Ascending aorta (tissue), 2 donors: ENCODE measurements at regions not wholly inside any gene's neighbourhood (a gene's known extent, or its start where the extent isn't known, plus 50 kb on each side); places are given as distances from the start of the nearest gene placed in this dataset.

ENCODE experiments used
- DNase-seq, 2 donors: peaks; one replicate each; pipeline ENCODE4 v3.0.0-alpha.2; 2019; ENCODE audit warnings: low spot score in 2 of 2
- H3K27ac ChIP-seq, 2 donors: fragments of 200-600 bp; sonication (generic); one replicate each; pipeline ENCODE4 v1.5.1; 2016 to 2017; ENCODE audit warnings: mild to moderate bottlenecking in 1 of 2
- H3K27me3 ChIP-seq: fragments of 200-600 bp; sonication (generic); one replicate; pipeline ENCODE4 v1.5.1; 2017
- H3K36me3 ChIP-seq, 2 donors: fragments of 200-600 bp; sonication (generic); one replicate each; pipeline ENCODE4 v1.5.1; 2016
- H3K4me1 ChIP-seq, 2 donors: fragments of 200-600 bp; sonication (generic); one replicate each; pipeline ENCODE4 v1.5.1; 2016 to 2017; ENCODE audit warnings: mild to moderate bottlenecking in 1 of 2
- H3K4me3 ChIP-seq, 2 donors: fragments of 200-600 bp; sonication (generic); one replicate each; pipeline ENCODE4 v1.5.1; 2016 to 2017; ENCODE audit warnings: mild to moderate bottlenecking in 1 of 2
- H3K9me3 ChIP-seq, 2 donors: fragments of 200-600 bp; sonication (generic); one replicate each; pipeline ENCODE4 v1.5.1; 2016
- intact Hi-C: fragments of 100-400 bp; cut with DNase I; formaldehyde crosslinking; loops from one replicate; pipeline ENCODE4 v1.15.1; 2023
- TF ChIP-seq, protein P1 (sequence below), 3 experiments: fragments of 200-600 bp in 2 of 3; fragments of 450-650 bp in 1 of 3; sonication (generic) in 2 of 3; IDR thresholded peaks; one replicate each; pipeline ENCODE4 v1.5.1; 2016 to 2019; ENCODE audit warnings: antibody characterized with exemption in 3 of 3, mild to moderate bottlenecking in 1 of 3, moderate library complexity in 1 of 3

DNA sequence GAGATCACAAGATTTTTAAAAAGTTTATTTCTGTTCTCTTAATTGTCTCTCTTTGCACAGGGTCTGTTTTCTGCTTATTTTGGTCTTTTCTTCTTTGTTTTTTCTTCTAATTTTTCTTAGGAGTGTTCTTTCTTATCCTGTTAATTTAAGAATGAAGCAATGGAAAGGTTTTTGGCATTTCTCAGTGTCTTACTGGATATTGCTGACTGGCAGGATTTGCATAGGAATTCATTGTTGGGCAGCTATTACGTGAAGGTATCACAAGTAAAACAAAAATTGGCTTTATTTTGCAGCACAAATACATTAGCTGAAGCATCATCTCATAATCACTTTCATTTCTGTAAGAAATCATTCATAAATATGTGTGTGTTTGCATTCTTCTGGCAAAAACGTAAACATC is 566.9 kb upstream of the CDH6 start:
- TF ChIP-seq, protein P1, sequence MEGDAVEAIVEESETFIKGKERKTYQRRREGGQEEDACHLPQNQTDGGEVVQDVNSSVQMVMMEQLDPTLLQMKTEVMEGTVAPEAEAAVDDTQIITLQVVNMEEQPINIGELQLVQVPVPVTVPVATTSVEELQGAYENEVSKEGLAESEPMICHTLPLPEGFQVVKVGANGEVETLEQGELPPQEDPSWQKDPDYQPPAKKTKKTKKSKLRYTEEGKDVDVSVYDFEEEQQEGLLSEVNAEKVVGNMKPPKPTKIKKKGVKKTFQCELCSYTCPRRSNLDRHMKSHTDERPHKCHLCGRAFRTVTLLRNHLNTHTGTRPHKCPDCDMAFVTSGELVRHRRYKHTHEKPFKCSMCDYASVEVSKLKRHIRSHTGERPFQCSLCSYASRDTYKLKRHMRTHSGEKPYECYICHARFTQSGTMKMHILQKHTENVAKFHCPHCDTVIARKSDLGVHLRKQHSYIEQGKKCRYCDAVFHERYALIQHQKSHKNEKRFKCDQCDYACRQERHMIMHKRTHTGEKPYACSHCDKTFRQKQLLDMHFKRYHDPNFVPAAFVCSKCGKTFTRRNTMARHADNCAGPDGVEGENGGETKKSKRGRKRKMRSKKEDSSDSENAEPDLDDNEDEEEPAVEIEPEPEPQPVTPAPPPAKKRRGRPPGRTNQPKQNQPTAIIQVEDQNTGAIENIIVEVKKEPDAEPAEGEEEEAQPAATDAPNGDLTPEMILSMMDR (IDR thresholded peaks at IDR 0.05) = no peak
- no peaks in the 10 kb centered on the region for H3K9me3 ChIP-seq
- no peak for DNase-seq
- no peak overlapping the region for H3K4me3 ChIP-seq
- H3K27me3 ChIP-seq = no peaks in the 10 kb centered on the region
- intact Hi-C loops = no loop called here
- no peaks in the 10 kb centered on the region for H3K36me3 ChIP-seq
- H3K27ac ChIP-seq = no peak overlapping the region
- no peaks in the 10 kb centered on the region for H3K4me1 ChIP-seq

DNA sequence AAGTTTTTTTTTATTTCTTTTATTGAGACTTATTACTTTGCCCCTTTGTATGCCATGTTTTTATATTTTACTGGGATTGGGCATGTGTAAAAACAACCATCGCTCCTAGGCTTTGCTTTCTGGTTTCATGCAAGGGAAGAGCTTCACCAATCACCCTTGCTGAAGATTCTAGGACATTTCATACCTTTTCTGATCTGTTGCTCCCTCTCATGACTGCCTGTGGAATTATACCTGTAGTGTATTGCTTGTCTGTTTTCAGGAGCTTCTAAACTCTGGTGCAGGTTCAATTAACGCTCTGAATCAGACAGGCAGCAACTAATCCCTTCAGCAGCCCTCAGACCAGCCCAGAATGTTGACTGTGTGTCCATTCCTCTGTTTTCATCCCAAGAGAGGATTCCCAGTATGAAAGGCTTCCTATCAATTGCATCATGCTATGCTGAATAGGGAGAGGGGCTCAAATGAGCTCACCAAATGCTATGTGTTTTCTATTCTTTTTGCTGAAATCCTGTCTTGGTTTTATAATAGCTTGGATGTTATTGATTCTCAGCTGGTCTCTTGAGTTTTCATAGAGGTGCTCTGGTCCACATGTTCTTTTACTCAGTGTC is 572.9 kb upstream of the CDH6 start:
- DNase-seq = no peak
- Histone ChIP-seq H3K4me1 (no peaks in the 10 kb centered on the region), H3K36me3 (no peaks in the 10 kb centered on the region), H3K27ac (no peak overlapping the region), H3K27me3 (no peaks in the 10 kb centered on the region), H3K9me3 (peaks cover 0 to 9% of the 10 kb centered on the region in 2 donors), H3K4me3 (no peak overlapping the region)
- TF ChIP-seq, protein P1 (IDR thresholded peaks at IDR 0.05) = no peak
- intact Hi-C loops = no loop called here

DNA sequence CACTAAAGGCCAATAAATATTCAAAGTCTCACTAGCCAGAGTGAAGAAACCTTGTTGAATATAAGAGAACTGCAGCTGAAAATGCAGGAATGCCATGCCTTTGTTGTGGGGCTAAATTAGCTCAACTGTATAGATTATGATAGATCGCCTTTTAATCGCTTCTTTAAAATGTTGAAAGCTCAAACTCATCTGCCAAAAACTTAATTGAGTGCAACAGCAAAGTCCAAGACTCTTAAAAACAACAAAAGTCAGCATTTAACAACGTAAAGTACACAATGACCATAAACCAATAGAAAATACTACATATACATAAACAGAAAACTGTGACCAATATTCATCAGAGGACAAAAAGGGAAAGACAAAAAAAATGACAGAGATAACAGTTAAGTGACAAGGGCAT is 585.0 kb upstream of the CDH6 start:
- no peak for DNase-seq
- intact Hi-C loops = no loop called here

DNA sequence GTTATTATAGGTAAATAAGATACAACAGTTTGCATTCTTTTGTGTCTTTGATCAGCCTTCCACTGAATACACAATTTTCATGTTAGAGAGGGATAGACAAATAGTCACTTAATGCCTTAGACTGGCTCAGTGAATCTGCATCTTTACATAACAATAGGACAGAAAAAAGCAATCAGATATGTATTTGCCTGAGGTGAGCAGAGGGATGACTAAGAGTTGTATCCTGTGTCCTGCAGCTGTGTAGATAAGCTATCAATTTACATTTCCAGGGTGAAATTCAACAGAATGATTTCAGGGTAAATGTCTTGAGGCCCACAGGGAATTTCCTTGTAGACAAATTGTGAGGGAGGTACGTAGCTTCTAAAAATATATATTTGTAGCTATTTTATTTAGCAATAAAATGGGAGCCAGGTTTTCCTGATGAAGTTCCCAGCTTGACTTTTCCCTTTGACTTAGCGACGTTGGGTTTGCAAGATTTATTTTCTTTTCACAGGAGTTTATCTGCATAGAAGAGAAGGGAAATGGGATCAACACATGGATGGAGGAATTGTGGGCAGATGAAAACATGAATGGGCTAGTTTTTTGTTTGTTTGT is 586.1 kb upstream of the CDH6 start:
- no peak overlapping the region for H3K4me3 ChIP-seq
- no peaks in the 10 kb centered on the region for H3K27me3 ChIP-seq
- no peaks in the 10 kb centered on the region for H3K4me1 ChIP-seq
- TF ChIP-seq, protein P1 (IDR thresholded peaks at IDR 0.05) = no peak
- H3K27ac ChIP-seq = no peak overlapping the region
- no peaks in the 10 kb centered on the region for H3K36me3 ChIP-seq
- no peak for DNase-seq
- no peaks in the 10 kb centered on the region for H3K9me3 ChIP-seq
- intact Hi-C loops = no loop called here

More for the DNA sequence above, 585.0 kb upstream of the CDH6 start:
- TF ChIP-seq, protein P1 (IDR thresholded peaks at IDR 0.05) = no peak
- no peak overlapping the region for H3K27ac ChIP-seq
- H3K36me3 ChIP-seq = no peaks in the 10 kb centered on the region
- H3K27me3 ChIP-seq = no peaks in the 10 kb centered on the region
- no peak overlapping the region for H3K4me3 ChIP-seq
- H3K9me3 ChIP-seq = no peaks in the 10 kb centered on the region
- no peaks in the 10 kb centered on the region for H3K4me1 ChIP-seq

DNA sequence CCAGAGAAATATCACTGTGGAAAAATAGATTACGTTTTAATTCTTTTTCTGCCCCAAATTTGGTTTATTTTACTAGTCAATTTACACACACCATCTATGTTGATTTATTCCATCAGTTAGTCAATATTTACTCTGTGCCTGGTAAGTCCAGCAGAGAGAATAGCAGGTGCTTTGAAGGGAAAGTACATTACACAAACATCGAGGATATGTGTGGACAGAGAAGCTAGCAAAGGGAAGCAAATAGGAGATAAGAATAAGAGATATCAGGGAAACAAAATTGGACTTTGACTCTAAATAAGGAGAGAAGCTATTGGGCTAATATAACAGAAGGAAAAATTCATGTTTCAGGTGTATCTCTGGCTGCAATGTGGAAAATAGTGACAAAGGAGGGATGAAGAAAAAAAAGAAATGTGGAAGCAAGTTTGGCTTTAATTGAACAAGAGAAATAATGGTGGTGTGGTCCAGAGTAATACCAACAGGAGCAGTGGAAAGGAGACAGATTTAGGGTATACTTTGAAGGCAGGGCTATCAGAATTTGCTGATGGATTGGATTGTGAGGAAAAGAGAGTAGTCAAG is 587.7 kb upstream of the CDH6 start:
- TF ChIP-seq, protein P1 (IDR thresholded peaks at IDR 0.05) = no peak

More for the DNA sequence above, 587.7 kb upstream of the CDH6 start:
- Histone ChIP-seq H3K27ac (no peak overlapping the region), H3K9me3 (no peaks in the 10 kb centered on the region), H3K4me1 (no peaks in the 10 kb centered on the region), H3K27me3 (no peaks in the 10 kb centered on the region), H3K4me3 (no peak overlapping the region), H3K36me3 (no peaks in the 10 kb centered on the region)
- DNase-seq = no peak
- intact Hi-C loops = no loop called here
